ACC112 (cell line): ENCODE measurements at regions not wholly inside any gene's neighbourhood (a gene's known extent, or its start where the extent isn't known, plus 50 kb on each side); places are given as distances from the start of the nearest gene placed in this dataset.
"Not testable (repeated sequence)": the region's sequence is repeated elsewhere in the genome, so short reads cannot be mapped to it uniquely, and the experiment has no call there.

ENCODE experiments used
- H2AFZ ChIP-seq: fragments of 200-600 bp; sonication (generic); one replicate; pipeline ENCODE4 v1.6.0; 2017; ENCODE audit warnings: antibody characterized with exemption, low read length; ENCODE audit not compliant: unreplicated experiment
- H3K27ac ChIP-seq: fragments of 200-600 bp; sonication (generic); 2 replicates; pipeline ENCODE4 v1.5.1; 2014; ENCODE audit warnings: low read depth, mild to moderate bottlenecking, antibody characterized with exemption, low read length, moderate library complexity
- H3K27me3 ChIP-seq: fragments of 200-600 bp; sonication (generic); 2 replicates; pipeline ENCODE4 v1.6.1; 2014; ENCODE audit warnings: mild to moderate bottlenecking, antibody characterized with exemption, low read length, moderate library complexity, mixed read lengths; ENCODE audit not compliant: insufficient read depth
- H3K36me3 ChIP-seq: fragments of 200-600 bp; sonication (generic); 2 replicates; pipeline ENCODE4 v1.6.1; 2016; ENCODE audit warnings: mild to moderate bottlenecking, antibody characterized with exemption, low read length, moderate library complexity, mixed read lengths; ENCODE audit not compliant: insufficient read depth
- H3K4me1 ChIP-seq: fragments of 200-600 bp; sonication (generic); one replicate; pipeline ENCODE4 v1.6.1; 2016; ENCODE audit warnings: low read length, mixed read lengths; ENCODE audit not compliant: insufficient read depth, unreplicated experiment, control insufficient read depth
- H3K4me3 ChIP-seq: fragments of 200-600 bp; sonication (generic); 2 replicates; pipeline ENCODE4 v1.5.1; 2014; ENCODE audit warnings: mild to moderate bottlenecking, low read depth, low read length
- H3K79me2 ChIP-seq: fragments of 200-600 bp; sonication (generic); one replicate; pipeline ENCODE4 v1.6.0; 2016; ENCODE audit warnings: low read length; ENCODE audit not compliant: control insufficient read depth, unreplicated experiment, insufficient read depth

DNA sequence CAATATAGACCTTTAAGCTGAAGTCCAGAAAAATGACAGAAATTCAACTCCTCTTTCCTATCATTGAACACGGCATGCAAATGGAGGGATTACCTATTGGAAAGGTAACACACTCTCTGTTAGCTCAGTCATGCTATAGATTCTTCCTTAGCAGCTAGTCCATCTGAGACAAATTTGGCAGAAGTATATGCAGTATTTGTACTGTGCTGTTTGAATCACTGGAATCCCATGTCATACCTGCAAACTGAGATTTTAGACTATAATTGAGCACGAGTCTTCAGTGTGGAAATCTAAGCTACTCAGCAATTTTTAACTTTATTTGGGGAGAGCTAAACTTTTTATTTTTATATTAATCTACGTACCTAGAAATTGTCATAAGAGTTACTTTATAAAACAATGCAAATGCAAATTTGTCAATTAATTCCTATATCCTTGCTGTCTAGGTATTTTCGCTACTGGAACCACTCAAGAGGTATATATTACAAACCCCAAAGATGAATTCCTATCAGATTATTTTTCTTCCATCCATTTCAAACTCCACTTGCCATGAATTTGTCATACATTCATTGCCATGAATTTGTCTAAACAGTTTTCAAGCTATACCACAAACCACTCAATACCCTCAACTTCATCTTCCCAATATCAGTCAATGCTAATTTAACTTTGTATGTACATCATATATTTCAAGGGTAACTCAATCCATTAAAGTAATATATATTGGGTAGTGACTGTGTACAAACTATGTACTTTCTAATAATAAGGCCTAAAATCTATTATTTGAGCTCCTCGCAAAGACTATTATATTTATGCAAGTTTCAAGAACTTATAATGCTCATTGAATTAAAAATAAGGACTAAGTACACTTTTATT, 224.8 kb downstream of the MEF2C start:
- H3K4me3 ChIP-seq, result no peak overlapping the region
- no peak overlapping the region for H3K27ac ChIP-seq
- no peaks in the 10 kb centered on the region for H3K36me3 ChIP-seq
- H3K79me2 ChIP-seq, result no peaks in the 10 kb centered on the region
- peaks cover 6% of the 10 kb centered on the region for H3K4me1 ChIP-seq
- peaks cover 90% of the 10 kb centered on the region for H3K27me3 ChIP-seq
- H2AFZ ChIP-seq, result no peak overlapping the region

GRCh38 chr5:88657136-88657535, 225.8 kb downstream of the MEF2C start:
- Histone ChIP-seq H3K79me2 (no peaks in the 10 kb centered on the region), H2AFZ (no peak overlapping the region), H3K4me3 (no peak overlapping the region), H3K27me3 (peaks cover 83% of the 10 kb centered on the region), H3K27ac (no peak overlapping the region), H3K4me1 (peaks cover 6% of the 10 kb centered on the region), H3K36me3 (no peaks in the 10 kb centered on the region)

DNA sequence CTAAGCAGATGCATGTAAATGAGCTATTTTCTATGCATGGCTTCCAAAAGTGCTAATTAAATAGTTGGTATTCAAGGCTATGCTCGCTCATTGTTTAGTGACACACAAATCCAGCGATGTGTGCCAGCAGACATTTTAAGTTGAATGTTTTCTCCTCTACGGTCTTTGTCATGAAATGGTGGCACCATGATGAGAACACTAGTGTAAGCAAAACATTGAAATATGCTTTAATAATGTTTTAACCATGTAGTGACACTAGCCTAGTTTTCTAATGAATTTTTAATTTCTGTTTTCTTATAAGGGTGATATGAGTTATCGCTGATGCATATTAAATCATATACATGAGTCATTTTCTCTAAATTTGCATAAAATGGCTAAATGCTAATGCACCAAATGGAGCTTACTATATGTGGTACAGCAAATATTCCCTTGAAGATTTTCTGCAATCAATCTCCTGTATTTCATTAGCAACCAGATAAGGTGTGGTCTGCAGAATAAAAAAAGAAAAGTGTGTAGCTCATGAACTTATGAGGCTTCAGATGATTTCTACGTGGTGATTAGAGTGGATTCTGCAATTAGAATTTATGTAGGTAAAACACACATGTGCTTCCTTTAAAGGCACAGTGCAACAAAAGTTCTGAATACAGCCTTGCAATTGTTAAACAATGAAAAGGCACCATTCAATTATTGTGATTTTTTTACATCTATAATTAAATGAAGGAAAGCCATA, 226.6 kb downstream of the MEF2C start:
- H3K27me3 ChIP-seq, result peaks cover 76% of the 10 kb centered on the region
- no peaks in the 10 kb centered on the region for H3K36me3 ChIP-seq
- no peak overlapping the region for H3K27ac ChIP-seq
- H3K4me1 ChIP-seq, result peaks cover 3% of the 10 kb centered on the region
- H3K4me3 ChIP-seq, result no peak overlapping the region
- no peak overlapping the region for H2AFZ ChIP-seq
- H3K79me2 ChIP-seq, result no peaks in the 10 kb centered on the region

- Histone ChIP-seq H3K79me2 (no peaks in the 10 kb centered on the region), H2AFZ (no peak overlapping the region), H3K27ac (no peak overlapping the region), H3K27me3 (peaks cover 65% of the 10 kb centered on the region), H3K36me3 (no peaks in the 10 kb centered on the region), H3K4me1 (no peaks in the 10 kb centered on the region), H3K4me3 (no peak overlapping the region)
Measured at GRCh38 chr5:88653471-88653870, 229.5 kb downstream of the MEF2C start.

- Histone ChIP-seq H3K27ac (no peak overlapping the region), H3K36me3 (no peaks in the 10 kb centered on the region), H3K79me2 (no peaks in the 10 kb centered on the region), H3K4me1 (no peaks in the 10 kb centered on the region), H2AFZ (no peak overlapping the region), H3K27me3 (peaks cover 44% of the 10 kb centered on the region), H3K4me3 (no peak overlapping the region)
Measured at GRCh38 chr5:88647901-88648300, 235.1 kb downstream of the MEF2C start.

DNA sequence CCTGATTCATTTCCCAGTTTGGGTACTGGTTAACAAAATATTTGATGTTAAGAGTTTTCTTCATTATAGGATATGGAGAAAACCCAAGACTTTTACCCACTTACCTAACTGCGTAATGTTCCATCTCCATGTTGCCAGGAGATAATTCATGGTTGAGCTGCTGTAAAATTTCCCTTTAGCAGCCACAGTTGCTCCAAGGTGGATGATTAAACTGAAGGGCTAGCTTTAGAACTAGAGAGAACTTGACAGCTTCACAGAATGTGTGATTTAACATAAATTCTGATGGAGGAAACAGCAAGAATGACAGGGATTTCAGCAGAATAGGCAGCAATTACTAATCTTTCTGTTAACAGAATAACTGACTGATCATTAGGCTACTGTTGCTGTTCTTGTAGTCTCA, 236.1 kb downstream of the MEF2C start:
- Histone ChIP-seq H3K27ac (no peak overlapping the region), H3K4me1 (no peaks in the 10 kb centered on the region), H3K27me3 (peaks cover 44% of the 10 kb centered on the region), H3K4me3 (no peak overlapping the region), H2AFZ (no peak overlapping the region), H3K79me2 (no peaks in the 10 kb centered on the region), H3K36me3 (no peaks in the 10 kb centered on the region)

DNA sequence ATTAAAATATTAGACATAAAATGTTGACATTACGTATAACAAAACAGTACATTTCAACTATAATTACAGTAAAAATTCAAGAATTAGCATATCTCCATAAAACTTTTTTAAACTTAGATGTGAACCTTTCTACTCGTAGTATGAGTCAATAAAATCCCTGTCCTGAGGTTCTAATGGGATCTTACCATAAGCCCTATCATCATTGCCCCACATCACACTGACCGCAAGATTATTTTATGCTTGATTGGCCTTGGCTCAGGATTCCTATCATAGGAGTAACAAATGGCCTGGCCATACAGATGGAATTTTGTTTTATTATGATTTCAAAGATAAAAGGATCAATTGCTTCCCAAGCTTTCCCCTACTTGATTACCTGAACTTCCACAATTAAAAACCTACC, 238.3 kb downstream of the MEF2C start:
- Histone ChIP-seq H3K79me2 (no peaks in the 10 kb centered on the region), H3K4me1 (no peaks in the 10 kb centered on the region), H2AFZ (no peak overlapping the region), H3K27me3 (peaks cover 33% of the 10 kb centered on the region), H3K27ac (no peak overlapping the region), H3K36me3 (no peaks in the 10 kb centered on the region), H3K4me3 (no peak overlapping the region)

- Histone ChIP-seq H2AFZ (no peak overlapping the region), H3K27ac (no peak overlapping the region), H3K36me3 (no peaks in the 10 kb centered on the region), H3K79me2 (no peaks in the 10 kb centered on the region), H3K4me3 (no peak overlapping the region), H3K4me1 (no peaks in the 10 kb centered on the region), H3K27me3 (peaks cover 25% of the 10 kb centered on the region)
Measured at GRCh38 chr5:88643315-88643714, 239.7 kb downstream of the MEF2C start.

GRCh38 chr5:88634014-88634413, 249.0 kb downstream of the MEF2C start:
- Histone ChIP-seq H2AFZ (no peak overlapping the region), H3K79me2 (no peaks in the 10 kb centered on the region), H3K4me3 (no peak overlapping the region), H3K27ac (no peak overlapping the region), H3K27me3 (peaks cover 5% of the 10 kb centered on the region; the same call in 1 of the 2 replicates), H3K4me1 (no peaks in the 10 kb centered on the region), H3K36me3 (no peaks in the 10 kb centered on the region)

GRCh38 chr5:88622890-88623289, 260.1 kb downstream of the MEF2C start:
- H3K79me2 ChIP-seq, H3K27me3 ChIP-seq, H3K36me3 ChIP-seq, H3K27ac ChIP-seq, H3K4me1 ChIP-seq, H3K4me3 ChIP-seq, H2AFZ ChIP-seq: not testable (repeated sequence)

- H2AFZ ChIP-seq, H3K4me1 ChIP-seq, H3K4me3 ChIP-seq, H3K27ac ChIP-seq, H3K27me3 ChIP-seq, H3K36me3 ChIP-seq, H3K79me2 ChIP-seq: not testable (repeated sequence)
Measured at GRCh38 chr5:88615767-88616166, 267.2 kb downstream of the MEF2C start.
